ENCODE measurements at regions not wholly inside any gene's neighbourhood (a gene's known extent, or its start where the extent isn't known, plus 50 kb on each side); places are given as distances from the start of the nearest gene placed in this dataset.

GRCh38 chr22:22397292-22397870 lies 111.2 kb downstream of the ZNF280B start:
- peak; percentile 55 for DNase-seq

- DNase-seq = peak; percentile 39
Measured at GRCh38 chr22:22397875-22398524, 110.5 kb downstream of the ZNF280B start.

- DNase-seq = no peak
Measured at GRCh38 chr22:22398530-22399327, 109.8 kb downstream of the ZNF280B start.

GRCh38 chr22:22400099-22400498 lies 108.4 kb downstream of the ZNF280B start:
- no peak for DNase-seq

GRCh38 chr22:22400964-22401363 lies 107.6 kb downstream of the ZNF280B start:
- no peak for DNase-seq

GRCh38 chr22:22401381-22401780 lies 107.2 kb downstream of the ZNF280B start:
- DNase-seq = no peak

GRCh38 chr22:22403306-22403705 lies 105.2 kb downstream of the ZNF280B start:
- DNase-seq = no peak

GRCh38 chr22:22403771-22404170 lies 104.8 kb downstream of the ZNF280B start:
- DNase-seq = no peak

GRCh38 chr22:22404598-22405284 lies 103.8 kb downstream of the ZNF280B start:
- DNase-seq = no peak

- DNase-seq = no peak
Measured at GRCh38 chr22:22406445-22407027, 102.0 kb downstream of the ZNF280B start.

- DNase-seq = no peak
Measured at GRCh38 chr22:22407061-22407460, 101.5 kb downstream of the ZNF280B start.

GRCh38 chr22:22408269-22408668 lies 100.3 kb downstream of the ZNF280B start:
- no peak for DNase-seq

GRCh38 chr22:22408731-22409696 lies 99.5 kb downstream of the ZNF280B start:
- DNase-seq = no peak

- peak; percentile 61 for DNase-seq
Measured at GRCh38 chr22:22410121-22410520, 98.4 kb downstream of the ZNF280B start.

- no peak for DNase-seq
Measured at GRCh38 chr22:22410677-22411076, 97.9 kb downstream of the ZNF280B start.

GRCh38 chr22:22414266-22414665 lies 94.3 kb downstream of the ZNF280B start:
- no peak for DNase-seq

GRCh38 chr22:22417495-22418162 lies 90.9 kb downstream of the ZNF280B start:
- DNase-seq = no peak

- no peak for DNase-seq
Measured at GRCh38 chr22:22418163-22418549, 90.4 kb downstream of the ZNF280B start.

- no peak for DNase-seq
Measured at GRCh38 chr22:22418957-22419356, 89.6 kb downstream of the ZNF280B start.

GRCh38 chr22:22420580-22420979 lies 88.0 kb downstream of the ZNF280B start:
- DNase-seq = no peak

GRCh38 chr22:22421392-22421791 lies 87.2 kb downstream of the ZNF280B start:
- no peak for DNase-seq

Data from right hindlimb (tissue), 1 donor.